BE2C (cell line): ENCODE measurements at regions not wholly inside any gene's neighbourhood (a gene's known extent, or its start where the extent isn't known, plus 50 kb on each side); places are given as distances from the start of the nearest gene placed in this dataset.

Experiments used
- DNase-seq: peaks from one replicate; pipeline ENCODE4 v3.0.0-alpha.2; 2020
- H3K27me3 ChIP-seq: fragments of 250-450 bp; sonication (Bioruptor Pico); 2 replicates; pipeline ENCODE4 v1.5.1; 2020; ENCODE audit warnings: mild to moderate bottlenecking
- H3K36me3 ChIP-seq: fragments of 250-450 bp; sonication (Bioruptor Pico); 2 replicates; pipeline ENCODE4 v1.5.1; 2020; ENCODE audit warnings: mild to moderate bottlenecking
- H3K4me1 ChIP-seq: fragments of 250-450 bp; sonication (Bioruptor Pico); 2 replicates; pipeline ENCODE4 v1.5.1; 2020
- H3K4me3 ChIP-seq: 2 replicates; pipeline ENCODE4 v1.5.1; 2011; ENCODE audit warnings: low read depth, low read length
- H3K9me3 ChIP-seq: fragments of 250-450 bp; sonication (Bioruptor Pico); 2 replicates; pipeline ENCODE4 v1.5.1; 2020
- CTCF ChIP-seq: IDR thresholded peaks from 2 replicates; pipeline ENCODE4 v1.5.1; 2012; ENCODE audit warnings: mild to moderate bottlenecking, low read depth, low read length

- DNase-seq = no peak
- Histone ChIP-seq H3K36me3 (no peaks in the 10 kb centered on the region), H3K4me3 (no peak overlapping the region), H3K27me3 (no peaks in the 10 kb centered on the region), H3K9me3 (no peaks in the 10 kb centered on the region), H3K4me1 (no peaks in the 10 kb centered on the region)
- no peak for TF ChIP-seq CTCF
Observed at GRCh38 chr15:30030345-30030744, 52.4 kb upstream of the GOLGA8J start.

- no peaks in the 10 kb centered on the region for H3K9me3 ChIP-seq
- no peak overlapping the region for H3K4me3 ChIP-seq
- no peak for DNase-seq
- no peaks in the 10 kb centered on the region for H3K36me3 ChIP-seq
- no peak for TF ChIP-seq CTCF
- no peaks in the 10 kb centered on the region for H3K4me1 ChIP-seq
- no peaks in the 10 kb centered on the region; the same call in none of the 2 replicates for H3K27me3 ChIP-seq
Observed at GRCh38 chr15:30023798-30024295, 58.9 kb upstream of the GOLGA8J start.

GRCh38 chr15:30010746-30011145 is 72.0 kb upstream of the GOLGA8J start:
- H3K36me3 ChIP-seq = no peaks in the 10 kb centered on the region
- no peaks in the 10 kb centered on the region for H3K27me3 ChIP-seq
- no peak overlapping the region for H3K4me3 ChIP-seq
- H3K4me1 ChIP-seq = no peaks in the 10 kb centered on the region
- H3K9me3 ChIP-seq = no peaks in the 10 kb centered on the region; the same call in 1 of the 2 replicates
- DNase-seq = no peak
- TF ChIP-seq CTCF = no peak

GRCh38 chr15:30008156-30008555 is 74.6 kb upstream of the GOLGA8J start:
- no peaks in the 10 kb centered on the region for H3K36me3 ChIP-seq
- H3K4me3 ChIP-seq = no peak overlapping the region
- H3K4me1 ChIP-seq = no peaks in the 10 kb centered on the region
- TF ChIP-seq CTCF = no peak
- DNase-seq = no peak
- H3K9me3 ChIP-seq = no peaks in the 10 kb centered on the region; the same call in 1 of the 2 replicates
- H3K27me3 ChIP-seq = 0 out of 2 replicates have a peak, but pooled peaks cover 3% of the 10 kb centered on the region

GRCh38 chr15:30001602-30002001 is 81.2 kb upstream of the GOLGA8J start:
- Histone ChIP-seq H3K27me3 (0 out of 2 replicates have a peak, but pooled peaks cover 3% of the 10 kb centered on the region), H3K4me3 (no peak overlapping the region), H3K4me1 (no peaks in the 10 kb centered on the region), H3K36me3 (no peaks in the 10 kb centered on the region), H3K9me3 (no peaks in the 10 kb centered on the region)
- TF ChIP-seq CTCF = no peak
- no peak for DNase-seq

GRCh38 chr15:29998033-29998432 is 84.7 kb upstream of the GOLGA8J start:
- no peak for DNase-seq
- Histone ChIP-seq H3K4me1 (no peaks in the 10 kb centered on the region), H3K27me3 (peaks cover 3% of the 10 kb centered on the region; the same call in 1 of the 2 replicates), H3K36me3 (no peaks in the 10 kb centered on the region), H3K4me3 (no peak overlapping the region), H3K9me3 (no peaks in the 10 kb centered on the region)
- TF ChIP-seq CTCF = no peak
